ENCODE measurements at regions not wholly inside any gene's neighbourhood (a gene's known extent, or its start where the extent isn't known, plus 50 kb on each side); places are given as distances from the start of the nearest gene placed in this dataset.

DNA sequence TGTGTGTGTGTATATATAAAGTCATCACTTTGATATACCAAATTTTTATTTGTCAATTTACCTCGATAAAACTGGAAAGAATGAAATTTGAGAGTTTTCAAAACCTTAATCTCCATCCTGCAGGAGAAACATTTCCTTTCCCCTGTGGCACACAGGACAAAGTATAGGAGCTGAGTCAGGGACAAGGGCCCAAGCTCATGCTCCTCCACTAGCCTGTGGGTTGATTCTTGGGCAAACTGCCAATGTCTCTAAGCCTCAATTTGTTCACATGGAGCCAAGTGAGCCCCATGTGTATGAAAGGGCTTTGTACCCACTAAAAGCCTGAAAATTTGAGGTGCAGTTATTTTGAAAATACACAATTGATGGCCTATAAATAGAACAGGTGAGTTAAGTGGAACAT lies 60.3 kb upstream of the IL6 start:
- DNase-seq (ENCODE audit: low spot score in 2 of 2) = no peak
- Histone ChIP-seq H3K36me3 (no peaks in the 10 kb centered on the region), H3K27me3 (no peaks in the 10 kb centered on the region), H3K27ac (no peak overlapping the region), H3K9me3 (no peaks in the 10 kb centered on the region), H3K4me3 (no peak overlapping the region), H3K4me1 (no peaks in the 10 kb centered on the region)
- intact Hi-C loops (cut with DNase I) = no loop called here
- TF ChIP-seq, protein P1, sequence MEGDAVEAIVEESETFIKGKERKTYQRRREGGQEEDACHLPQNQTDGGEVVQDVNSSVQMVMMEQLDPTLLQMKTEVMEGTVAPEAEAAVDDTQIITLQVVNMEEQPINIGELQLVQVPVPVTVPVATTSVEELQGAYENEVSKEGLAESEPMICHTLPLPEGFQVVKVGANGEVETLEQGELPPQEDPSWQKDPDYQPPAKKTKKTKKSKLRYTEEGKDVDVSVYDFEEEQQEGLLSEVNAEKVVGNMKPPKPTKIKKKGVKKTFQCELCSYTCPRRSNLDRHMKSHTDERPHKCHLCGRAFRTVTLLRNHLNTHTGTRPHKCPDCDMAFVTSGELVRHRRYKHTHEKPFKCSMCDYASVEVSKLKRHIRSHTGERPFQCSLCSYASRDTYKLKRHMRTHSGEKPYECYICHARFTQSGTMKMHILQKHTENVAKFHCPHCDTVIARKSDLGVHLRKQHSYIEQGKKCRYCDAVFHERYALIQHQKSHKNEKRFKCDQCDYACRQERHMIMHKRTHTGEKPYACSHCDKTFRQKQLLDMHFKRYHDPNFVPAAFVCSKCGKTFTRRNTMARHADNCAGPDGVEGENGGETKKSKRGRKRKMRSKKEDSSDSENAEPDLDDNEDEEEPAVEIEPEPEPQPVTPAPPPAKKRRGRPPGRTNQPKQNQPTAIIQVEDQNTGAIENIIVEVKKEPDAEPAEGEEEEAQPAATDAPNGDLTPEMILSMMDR (IDR thresholded peaks at IDR 0.05) = no peak

DNA sequence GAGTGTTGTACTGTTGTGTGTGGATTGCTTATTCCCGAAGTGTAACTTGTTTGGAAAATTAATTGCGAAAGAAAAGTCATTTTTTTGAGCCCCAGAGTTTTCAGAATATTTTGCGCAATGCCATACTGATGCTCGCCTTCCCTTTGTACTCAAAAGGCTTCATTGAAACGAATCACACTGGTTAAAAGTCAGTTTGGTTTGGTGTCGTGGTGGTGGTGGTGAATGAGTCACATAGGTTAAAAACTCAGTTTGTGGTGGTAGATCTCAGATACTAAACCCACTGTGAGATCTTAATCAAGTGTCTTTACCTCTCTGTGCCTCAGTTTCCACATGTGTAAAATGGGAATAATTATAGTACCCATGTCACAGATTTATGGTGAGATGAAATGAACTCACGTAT lies 61.1 kb upstream of the IL6 start:
- Histone ChIP-seq H3K9me3 (no peaks in the 10 kb centered on the region), H3K27ac (no peak overlapping the region), H3K27me3 (no peaks in the 10 kb centered on the region), H3K4me1 (no peaks in the 10 kb centered on the region), H3K4me3 (no peak overlapping the region), H3K36me3 (no peaks in the 10 kb centered on the region)
- no peak for DNase-seq (ENCODE audit: low spot score in 2 of 2)
- intact Hi-C loops (cut with DNase I) = no loop called here
- TF ChIP-seq, protein P1 (IDR thresholded peaks at IDR 0.05) = no peak

DNA sequence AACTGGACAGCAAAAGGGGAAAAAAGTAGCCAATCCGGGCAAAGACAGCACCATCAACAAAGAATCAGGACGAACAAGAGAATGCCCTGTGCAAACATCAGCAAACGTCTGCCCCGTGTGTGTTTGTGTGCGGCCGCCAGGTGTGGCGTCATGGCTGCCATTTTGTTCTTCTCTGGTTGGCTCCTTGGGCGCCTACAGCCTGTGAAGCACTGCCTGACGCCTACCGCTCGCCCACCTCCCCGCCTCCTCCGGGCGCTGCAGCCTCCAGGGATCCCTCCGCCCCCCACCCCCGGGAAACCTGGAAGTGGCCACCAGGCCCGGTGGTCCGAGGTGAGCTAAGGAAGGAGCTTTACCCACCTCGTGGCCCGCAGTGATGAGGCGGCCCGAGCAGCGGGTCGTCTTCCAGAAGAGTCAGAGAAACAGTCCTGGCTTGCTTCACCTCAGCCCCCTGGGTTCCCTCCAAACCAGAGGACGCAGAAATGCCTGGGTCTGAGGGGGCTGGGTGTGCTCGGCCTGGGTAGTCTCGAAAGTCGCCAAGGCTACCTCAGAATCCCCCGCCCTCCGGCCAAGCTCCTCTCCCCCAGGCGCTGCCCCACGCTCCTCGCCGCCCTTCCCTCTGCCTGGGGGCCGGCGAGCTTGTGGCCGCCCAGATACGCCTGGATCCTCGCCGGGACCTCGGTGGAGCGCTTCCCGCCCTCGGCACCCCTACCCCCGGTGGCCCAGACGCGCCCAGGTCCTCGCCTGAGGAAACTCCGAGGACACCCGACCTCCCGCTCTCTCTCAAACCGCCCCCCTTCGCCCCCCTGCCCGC lies 61.8 kb upstream of the IL6 start:
- Histone ChIP-seq H3K36me3 (no peaks in the 10 kb centered on the region), H3K27me3 (no peaks in the 10 kb centered on the region), H3K27ac (no peak overlapping the region), H3K4me3 (no peak overlapping the region), H3K4me1 (no peaks in the 10 kb centered on the region), H3K9me3 (no peaks in the 10 kb centered on the region)
- TF ChIP-seq, protein P1 (IDR thresholded peaks at IDR 0.05) = no peak
- DNase-seq (ENCODE audit: low spot score in 2 of 2) = no peak
- intact Hi-C loops (cut with DNase I) = no loop called here

DNA sequence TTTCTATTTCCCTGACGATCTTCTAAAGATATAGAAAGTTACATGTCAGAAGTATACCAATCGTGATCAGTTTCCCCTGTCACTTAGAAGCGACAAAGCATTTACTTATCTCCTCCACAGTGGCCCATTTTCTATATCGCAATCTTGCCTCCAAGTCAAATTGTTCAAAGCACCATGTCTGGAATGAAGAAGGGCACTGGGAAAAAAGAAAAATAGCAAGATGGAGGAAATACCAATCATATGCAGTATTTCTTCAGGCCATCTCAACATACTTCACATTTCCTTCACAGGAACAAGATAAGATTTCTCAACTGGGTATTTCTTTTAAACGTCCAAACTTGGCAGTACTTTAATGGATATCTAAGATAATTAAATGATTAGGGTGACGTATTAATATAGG lies 63.3 kb upstream of the IL6 start:
- no peaks in the 10 kb centered on the region for H3K9me3 ChIP-seq
- no peak overlapping the region for H3K4me3 ChIP-seq
- intact Hi-C loops (cut with DNase I) = no loop called here
- no peaks in the 10 kb centered on the region for H3K36me3 ChIP-seq
- no peak overlapping the region for H3K27ac ChIP-seq
- H3K27me3 ChIP-seq = no peaks in the 10 kb centered on the region
- no peaks in the 10 kb centered on the region for H3K4me1 ChIP-seq
- DNase-seq (ENCODE audit: low spot score in 2 of 2) = no peak
- TF ChIP-seq, protein P1 (IDR thresholded peaks at IDR 0.05) = no peak

DNA sequence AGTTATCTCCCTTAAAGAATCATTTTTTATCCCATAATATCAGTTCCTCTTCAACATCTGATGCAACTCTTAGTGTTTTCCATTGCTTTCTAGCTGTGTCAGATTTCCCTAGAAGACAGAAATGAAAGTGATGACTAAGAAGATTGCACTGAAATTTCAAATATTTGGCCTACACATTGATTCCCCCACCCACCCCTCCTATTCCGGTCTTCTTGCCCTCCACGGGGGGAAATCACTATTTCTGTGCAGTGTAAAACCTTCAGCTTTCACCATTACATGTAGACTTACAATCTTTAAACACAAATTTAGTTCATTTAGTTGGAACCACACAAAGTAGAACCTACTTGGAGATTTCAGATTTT lies 63.7 kb upstream of the IL6 start:
- H3K4me3 ChIP-seq = no peak overlapping the region
- H3K9me3 ChIP-seq = no peaks in the 10 kb centered on the region
- H3K36me3 ChIP-seq = no peaks in the 10 kb centered on the region
- DNase-seq (ENCODE audit: low spot score in 2 of 2) = no peak
- no peaks in the 10 kb centered on the region for H3K4me1 ChIP-seq
- TF ChIP-seq, protein P1 (IDR thresholded peaks at IDR 0.05) = no peak
- intact Hi-C loops (cut with DNase I) = no loop called here
- H3K27me3 ChIP-seq = no peaks in the 10 kb centered on the region
- no peak overlapping the region for H3K27ac ChIP-seq
